Neural progenitor cell (in vitro differentiated cells): ENCODE measurements at regions not wholly inside any gene's neighbourhood (a gene's known extent, or its start where the extent isn't known, plus 50 kb on each side); places are given as distances from the start of the nearest gene placed in this dataset.

Source experiments
- EZH2 ChIP-seq: fragments of 200-600 bp; sonication (generic); IDR thresholded peaks from 2 replicates; pipeline ENCODE4 v1.6.1; 2017; ENCODE audit warnings: antibody characterized with exemption, mild to moderate bottlenecking, moderate library complexity
- EZH2phosphoT487 ChIP-seq: fragments of 200-600 bp; sonication (generic); IDR thresholded peaks from 2 replicates; pipeline ENCODE4 v1.6.1; 2017; ENCODE audit warnings: antibody characterized with exemption
- TF ChIP-seq, protein P1 (sequence below): fragments of 200-600 bp; sonication (generic); IDR thresholded peaks from 2 replicates; pipeline ENCODE4 v1.5.1; 2017; ENCODE audit warnings: antibody characterized with exemption, mild to moderate bottlenecking

DNA sequence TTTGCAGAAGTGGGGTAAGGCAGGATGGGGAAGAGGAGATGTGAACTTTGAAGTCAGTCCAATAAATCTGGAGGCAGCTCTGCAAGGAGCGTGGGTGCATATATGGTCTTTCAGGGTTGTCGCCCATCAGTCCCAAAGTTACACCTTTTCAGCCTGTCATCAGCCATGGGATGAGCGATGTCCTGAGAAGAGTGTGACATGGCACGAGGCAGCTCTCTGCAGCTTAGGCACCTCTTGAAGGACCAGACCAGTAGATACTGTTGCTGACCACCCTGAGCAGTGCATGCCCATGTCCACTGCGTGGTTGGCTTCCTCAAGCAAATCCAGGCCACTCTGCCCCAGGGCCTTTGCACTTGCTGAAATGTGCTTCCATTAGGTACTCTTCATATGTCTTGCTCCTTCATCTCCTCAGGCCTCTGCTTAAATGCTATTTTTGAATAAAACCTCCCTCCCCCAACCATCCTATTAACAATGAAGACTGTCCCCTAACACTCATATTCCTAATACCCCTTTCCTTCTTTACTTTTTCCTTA is 171.7 kb downstream of the ACTR3 start:
- TF ChIP-seq, protein P1, sequence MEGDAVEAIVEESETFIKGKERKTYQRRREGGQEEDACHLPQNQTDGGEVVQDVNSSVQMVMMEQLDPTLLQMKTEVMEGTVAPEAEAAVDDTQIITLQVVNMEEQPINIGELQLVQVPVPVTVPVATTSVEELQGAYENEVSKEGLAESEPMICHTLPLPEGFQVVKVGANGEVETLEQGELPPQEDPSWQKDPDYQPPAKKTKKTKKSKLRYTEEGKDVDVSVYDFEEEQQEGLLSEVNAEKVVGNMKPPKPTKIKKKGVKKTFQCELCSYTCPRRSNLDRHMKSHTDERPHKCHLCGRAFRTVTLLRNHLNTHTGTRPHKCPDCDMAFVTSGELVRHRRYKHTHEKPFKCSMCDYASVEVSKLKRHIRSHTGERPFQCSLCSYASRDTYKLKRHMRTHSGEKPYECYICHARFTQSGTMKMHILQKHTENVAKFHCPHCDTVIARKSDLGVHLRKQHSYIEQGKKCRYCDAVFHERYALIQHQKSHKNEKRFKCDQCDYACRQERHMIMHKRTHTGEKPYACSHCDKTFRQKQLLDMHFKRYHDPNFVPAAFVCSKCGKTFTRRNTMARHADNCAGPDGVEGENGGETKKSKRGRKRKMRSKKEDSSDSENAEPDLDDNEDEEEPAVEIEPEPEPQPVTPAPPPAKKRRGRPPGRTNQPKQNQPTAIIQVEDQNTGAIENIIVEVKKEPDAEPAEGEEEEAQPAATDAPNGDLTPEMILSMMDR: no peak
- no peak for TF ChIP-seq EZH2
- no peak for TF ChIP-seq EZH2phosphoT487
